Neuron (in vitro differentiated cells): ENCODE measurements at regions not wholly inside any gene's neighbourhood (a gene's known extent, or its start where the extent isn't known, plus 50 kb on each side); places are given as distances from the start of the nearest gene placed in this dataset.
A peak's percentile ranks its signal among the peaks of the same experiment; 100 is the strongest.

ENCODE experiments used
- H2AFZ ChIP-seq: one replicate; pipeline ENCODE4 v1.6.1; 2013; ENCODE audit warnings: low read depth, mild to moderate bottlenecking, inconsistent platforms, low read length, moderate library complexity
- H3K27me3 ChIP-seq: one replicate; pipeline ENCODE4 v1.6.1; 2013; ENCODE audit warnings: low read length; ENCODE audit not compliant: insufficient read depth
- H3K36me3 ChIP-seq: one replicate; pipeline ENCODE4 v1.6.1; 2013; ENCODE audit warnings: low read length; ENCODE audit not compliant: insufficient read depth
- H3K4me1 ChIP-seq: one replicate; pipeline ENCODE4 v1.6.1; 2013; ENCODE audit warnings: low read length; ENCODE audit not compliant: insufficient read depth
- H3K4me3 ChIP-seq: 2 replicates; pipeline ENCODE4 v1.5.1; 2013; ENCODE audit warnings: mild to moderate bottlenecking, low read length, moderate library complexity
- H3K9me3 ChIP-seq: one replicate; pipeline ENCODE4 v1.6.1; 2013; ENCODE audit warnings: low read length

DNA sequence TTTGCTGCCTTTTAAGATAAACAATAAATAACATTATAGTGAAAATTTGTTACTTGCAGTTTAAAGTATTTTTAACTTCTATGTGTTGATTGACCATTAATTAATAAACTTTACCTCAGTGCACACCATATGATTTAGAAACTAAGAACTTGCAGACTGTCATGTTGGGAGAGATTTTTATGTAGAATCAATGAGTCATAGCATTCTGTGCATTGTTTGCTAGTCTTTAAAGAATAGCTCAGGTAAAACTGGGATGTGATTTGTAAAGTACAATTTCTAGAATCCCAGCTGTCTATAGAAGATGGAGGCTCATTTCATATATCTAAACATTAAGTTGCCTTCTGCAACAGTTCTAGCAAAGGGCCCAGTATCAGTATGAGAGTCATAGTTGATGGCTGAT, 199.6 kb upstream of the SEMA3A start:
- no peak overlapping the region for H3K4me3 ChIP-seq
- H3K4me1 ChIP-seq, result peaks cover 4% of the 10 kb centered on the region
- H2AFZ ChIP-seq, result no peak overlapping the region
- no peaks in the 10 kb centered on the region for H3K9me3 ChIP-seq
- H3K36me3 ChIP-seq, result no peaks in the 10 kb centered on the region
- no peaks in the 10 kb centered on the region for H3K27me3 ChIP-seq

- Histone ChIP-seq H3K4me1 (no peaks in the 10 kb centered on the region), H3K36me3 (no peaks in the 10 kb centered on the region), H3K27me3 (no peaks in the 10 kb centered on the region), H3K4me3 (no peak overlapping the region), H2AFZ (no peak overlapping the region), H3K9me3 (no peaks in the 10 kb centered on the region)
Measured at GRCh38 chr7:84393786-84394185, 199.2 kb upstream of the SEMA3A start.

DNA sequence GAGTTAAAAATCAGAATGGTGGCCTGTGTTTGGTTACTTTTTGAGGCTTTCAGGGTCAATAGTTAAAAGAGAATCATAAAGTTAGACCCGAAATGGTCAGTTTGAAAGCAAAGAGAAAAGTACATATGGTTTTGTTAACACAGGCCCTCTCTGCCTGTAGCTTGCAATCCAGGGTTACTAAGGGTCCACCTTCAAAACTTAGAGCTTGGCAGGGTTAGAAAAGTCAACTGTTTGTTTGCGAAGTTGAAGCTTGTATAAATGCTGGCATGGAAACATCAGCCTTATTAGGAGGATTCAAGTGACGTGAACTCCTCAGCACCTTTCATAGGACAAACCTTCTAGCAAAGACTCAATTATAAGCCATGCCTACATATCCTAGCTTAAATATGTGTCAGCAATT, 196.3 kb upstream of the SEMA3A start:
- H2AFZ ChIP-seq, result no peak overlapping the region
- no peaks in the 10 kb centered on the region for H3K9me3 ChIP-seq
- H3K36me3 ChIP-seq, result no peaks in the 10 kb centered on the region
- no peaks in the 10 kb centered on the region for H3K4me1 ChIP-seq
- H3K4me3 ChIP-seq, result no peak overlapping the region
- H3K27me3 ChIP-seq, result no peaks in the 10 kb centered on the region

DNA sequence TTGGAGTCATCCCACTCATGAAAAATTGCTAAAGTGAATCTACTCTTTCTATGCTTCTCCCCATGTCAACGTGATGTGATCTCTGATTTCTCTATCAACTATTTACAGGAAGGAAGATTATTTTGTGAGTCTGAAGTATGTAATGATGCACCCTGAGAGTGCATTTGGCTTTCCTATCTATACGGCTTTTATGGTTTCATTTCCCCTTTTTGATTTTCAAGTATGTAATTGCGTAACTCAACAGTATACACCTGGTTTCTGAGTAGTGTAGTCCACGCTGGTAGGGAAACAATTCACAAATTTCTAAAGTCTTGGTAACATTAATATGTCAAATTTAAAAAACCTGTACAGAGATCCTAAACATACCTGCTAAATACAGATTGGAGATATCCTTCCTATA, 194.7 kb upstream of the SEMA3A start:
- no peaks in the 10 kb centered on the region for H3K27me3 ChIP-seq
- no peaks in the 10 kb centered on the region for H3K36me3 ChIP-seq
- no peak overlapping the region for H3K4me3 ChIP-seq
- H3K4me1 ChIP-seq, result no peaks in the 10 kb centered on the region
- no peaks in the 10 kb centered on the region for H3K9me3 ChIP-seq
- H2AFZ ChIP-seq, result no peak overlapping the region

- Histone ChIP-seq H3K4me1 (no peaks in the 10 kb centered on the region), H2AFZ (no peak overlapping the region), H3K9me3 (no peaks in the 10 kb centered on the region), H3K36me3 (no peaks in the 10 kb centered on the region), H3K27me3 (no peaks in the 10 kb centered on the region), H3K4me3 (no peak overlapping the region)
Measured at GRCh38 chr7:84387595-84387994, 193.0 kb upstream of the SEMA3A start.

DNA sequence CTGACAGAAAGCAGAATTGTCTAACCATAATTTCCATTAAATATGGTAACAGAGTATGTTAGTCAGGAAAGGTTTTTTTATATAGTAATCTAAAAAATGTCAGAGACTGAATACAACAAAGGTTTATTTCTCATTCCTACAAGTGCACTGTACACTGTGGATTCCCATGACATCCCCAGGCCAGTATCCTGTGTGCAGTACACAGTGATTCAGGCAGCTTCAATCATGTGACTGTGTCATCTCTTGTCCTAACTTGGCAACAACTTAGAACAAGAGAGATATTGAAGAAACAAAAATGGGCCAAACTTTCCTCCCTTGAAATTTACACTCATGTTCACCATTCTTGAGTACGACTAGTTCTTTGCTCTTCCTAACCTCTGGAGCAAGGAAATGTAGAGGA, 189.8 kb upstream of the SEMA3A start:
- no peak overlapping the region for H3K4me3 ChIP-seq
- no peaks in the 10 kb centered on the region for H3K27me3 ChIP-seq
- no peaks in the 10 kb centered on the region for H3K9me3 ChIP-seq
- peak overlapping the region; percentile 52 for H2AFZ ChIP-seq
- no peaks in the 10 kb centered on the region for H3K4me1 ChIP-seq
- no peaks in the 10 kb centered on the region for H3K36me3 ChIP-seq

- no peak overlapping the region for H3K4me3 ChIP-seq
- no peaks in the 10 kb centered on the region for H3K9me3 ChIP-seq
- H3K4me1 ChIP-seq, result no peaks in the 10 kb centered on the region
- H3K27me3 ChIP-seq, result no peaks in the 10 kb centered on the region
- H2AFZ ChIP-seq, result no peak overlapping the region
- no peaks in the 10 kb centered on the region for H3K36me3 ChIP-seq
Measured at GRCh38 chr7:84379446-84379845, 184.9 kb upstream of the SEMA3A start.

DNA sequence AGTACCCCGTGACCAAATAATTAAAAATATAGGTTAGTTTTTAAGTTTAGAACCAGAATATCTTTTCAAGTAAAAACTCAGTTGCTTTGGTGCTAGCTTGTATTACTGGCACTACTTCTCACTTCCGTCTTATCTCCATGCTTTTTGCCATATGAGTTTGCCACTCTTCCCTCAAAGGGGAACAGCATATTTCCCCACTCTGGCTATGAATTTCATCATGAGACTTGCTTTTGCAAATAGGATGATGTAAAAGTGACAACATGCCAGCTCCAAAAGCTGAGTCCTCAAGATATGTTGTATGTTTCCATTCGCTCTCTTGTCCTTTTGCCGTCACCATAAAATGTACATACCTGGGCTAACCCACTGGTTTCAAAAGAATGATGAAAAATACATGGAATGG, 178.1 kb upstream of the SEMA3A start:
- Histone ChIP-seq H3K9me3 (no peaks in the 10 kb centered on the region), H3K4me3 (no peak overlapping the region), H3K36me3 (no peaks in the 10 kb centered on the region), H3K27me3 (no peaks in the 10 kb centered on the region), H3K4me1 (no peaks in the 10 kb centered on the region), H2AFZ (no peak overlapping the region)

- no peaks in the 10 kb centered on the region for H3K9me3 ChIP-seq
- no peak overlapping the region for H3K4me3 ChIP-seq
- no peak overlapping the region for H2AFZ ChIP-seq
- H3K36me3 ChIP-seq, result no peaks in the 10 kb centered on the region
- no peaks in the 10 kb centered on the region for H3K4me1 ChIP-seq
- no peaks in the 10 kb centered on the region for H3K27me3 ChIP-seq
Measured at GRCh38 chr7:84372155-84372621, 177.6 kb upstream of the SEMA3A start.

- H3K4me3 ChIP-seq, result no peak overlapping the region
- H2AFZ ChIP-seq, result no peak overlapping the region
- no peaks in the 10 kb centered on the region for H3K27me3 ChIP-seq
- no peaks in the 10 kb centered on the region for H3K9me3 ChIP-seq
- no peaks in the 10 kb centered on the region for H3K36me3 ChIP-seq
- H3K4me1 ChIP-seq, result peaks cover under 1% of the 10 kb centered on the region
Measured at GRCh38 chr7:84370114-84370513, 175.5 kb upstream of the SEMA3A start.

DNA sequence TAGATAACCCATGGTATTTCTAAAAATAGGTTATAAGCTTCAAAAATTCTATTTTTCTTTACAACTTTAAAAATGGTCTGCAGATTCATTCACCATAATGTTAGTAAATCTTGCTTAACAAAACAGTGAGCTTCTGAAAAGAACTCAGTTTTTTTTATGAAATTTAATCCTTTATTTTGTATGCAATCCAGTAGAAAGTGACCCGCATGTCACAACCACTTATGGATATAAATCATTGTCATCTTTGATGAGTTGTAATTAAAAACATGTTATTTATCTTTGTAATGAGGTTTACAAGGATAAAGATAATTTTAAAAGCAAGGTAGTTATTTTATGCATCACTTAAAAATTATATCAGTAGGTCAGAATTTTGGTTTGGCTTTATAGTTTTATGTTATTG, 173.5 kb upstream of the SEMA3A start:
- Histone ChIP-seq H3K4me1 (peaks cover 4% of the 10 kb centered on the region), H3K36me3 (no peaks in the 10 kb centered on the region), H3K9me3 (no peaks in the 10 kb centered on the region), H3K27me3 (no peaks in the 10 kb centered on the region), H2AFZ (no peak overlapping the region), H3K4me3 (no peak overlapping the region)

- Histone ChIP-seq H3K4me3 (no peak overlapping the region), H3K4me1 (peaks cover 4% of the 10 kb centered on the region), H2AFZ (no peak overlapping the region), H3K9me3 (no peaks in the 10 kb centered on the region), H3K36me3 (no peaks in the 10 kb centered on the region), H3K27me3 (no peaks in the 10 kb centered on the region)
Measured at GRCh38 chr7:84364708-84365107, 170.1 kb upstream of the SEMA3A start.

DNA sequence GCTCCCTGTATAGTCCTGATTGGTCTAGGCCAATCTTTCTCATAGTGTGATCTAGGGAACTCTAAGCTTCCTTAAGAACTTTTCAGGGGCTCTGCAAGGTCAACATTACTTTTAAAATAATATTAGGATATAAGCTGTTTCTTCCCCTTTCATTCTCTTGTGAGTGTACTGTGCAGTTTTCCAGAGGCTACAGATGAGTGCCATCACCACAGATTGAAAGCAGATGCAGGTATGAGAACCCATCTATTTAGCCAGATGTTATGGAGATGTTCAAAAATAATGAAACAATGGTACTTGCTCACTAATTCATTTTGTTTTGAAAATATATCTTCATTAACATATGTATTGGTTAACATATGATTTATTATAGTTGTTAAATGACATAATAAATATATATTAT, 169.2 kb upstream of the SEMA3A start:
- Histone ChIP-seq H3K9me3 (no peaks in the 10 kb centered on the region), H3K4me3 (no peak overlapping the region), H3K27me3 (no peaks in the 10 kb centered on the region), H2AFZ (no peak overlapping the region), H3K36me3 (no peaks in the 10 kb centered on the region), H3K4me1 (peaks cover 4% of the 10 kb centered on the region)

DNA sequence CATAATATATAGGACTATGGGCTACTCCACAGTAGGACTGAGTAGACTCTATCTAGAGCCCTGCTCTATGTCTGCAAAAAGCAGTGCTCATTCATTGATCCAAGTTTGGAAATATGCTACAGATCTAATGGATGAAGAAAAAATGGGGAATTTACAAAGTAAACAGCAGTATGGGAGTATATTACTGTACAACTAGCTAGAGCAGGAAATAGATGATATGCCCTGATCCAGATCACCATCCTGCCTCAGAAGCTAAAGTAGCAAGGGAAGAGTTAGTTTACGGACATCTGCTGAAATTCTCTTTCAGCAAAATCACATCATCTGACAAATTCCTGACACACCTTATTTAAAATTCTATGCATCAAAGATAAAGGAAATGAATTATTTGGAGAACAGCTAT, 168.2 kb upstream of the SEMA3A start:
- H3K36me3 ChIP-seq, result no peaks in the 10 kb centered on the region
- no peaks in the 10 kb centered on the region for H3K27me3 ChIP-seq
- H3K9me3 ChIP-seq, result no peaks in the 10 kb centered on the region
- H3K4me3 ChIP-seq, result no peak overlapping the region
- peaks cover 4% of the 10 kb centered on the region for H3K4me1 ChIP-seq
- no peak overlapping the region for H2AFZ ChIP-seq
